ENCODE measurements at regions not wholly inside any gene's neighbourhood (a gene's known extent, or its start where the extent isn't known, plus 50 kb on each side); places are given as distances from the start of the nearest gene placed in this dataset.

DNA sequence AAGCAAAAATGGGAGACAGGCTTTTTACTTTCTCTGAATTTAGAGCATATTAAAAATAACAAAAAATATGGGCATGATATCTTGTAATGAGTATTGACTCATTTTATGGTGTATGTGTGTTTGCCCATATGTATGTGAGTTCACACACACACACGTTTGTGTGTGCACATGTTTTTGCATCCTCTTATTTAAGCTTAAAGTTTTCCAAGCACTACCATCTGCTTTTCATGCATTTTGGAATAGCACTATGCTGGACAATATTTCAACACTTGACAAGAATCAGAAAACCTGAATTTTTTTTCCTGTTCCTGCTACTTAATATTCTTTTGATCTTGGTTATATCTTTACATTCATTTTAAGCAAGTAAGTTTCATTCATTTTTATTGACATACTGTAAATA is 872.7 kb downstream of the OTOL1 start:
- no peak for ATAC-seq (ENCODE audit: insufficient read depth, low FRiP score)
- Histone ChIP-seq H3K9me3 (ENCODE audit: control insufficient read depth in 4 of 4, insufficient read depth in 3 of 4, low read length in 3 of 4) (no peaks in the 10 kb centered on the region), H3K9ac (ENCODE audit: insufficient read depth in 1 of 2, low read length in 2 of 2) (no peak overlapping the region), H3K4me1 (ENCODE audit: control insufficient read depth in 5 of 5, insufficient read depth in 5 of 5, low read length in 5 of 5) (peaks cover 0 to 35% (median 5%) of the 10 kb centered on the region in 5 donors), H3K27me3 (ENCODE audit: control insufficient read depth in 3 of 3, insufficient read depth in 3 of 3, low read length in 2 of 3) (peaks cover 0 to 4% (median 0%) of the 10 kb centered on the region in 3 donors), H3K4me3 (no peak overlapping the region), H3K27ac (ENCODE audit: low read depth in 1 of 2, low read length in 1 of 2) (no peak overlapping the region), H3K36me3 (ENCODE audit: control insufficient read depth in 4 of 4, insufficient read depth in 4 of 4, low read length in 4 of 4) (no peaks in the 10 kb centered on the region)
- TF ChIP-seq, protein P1, sequence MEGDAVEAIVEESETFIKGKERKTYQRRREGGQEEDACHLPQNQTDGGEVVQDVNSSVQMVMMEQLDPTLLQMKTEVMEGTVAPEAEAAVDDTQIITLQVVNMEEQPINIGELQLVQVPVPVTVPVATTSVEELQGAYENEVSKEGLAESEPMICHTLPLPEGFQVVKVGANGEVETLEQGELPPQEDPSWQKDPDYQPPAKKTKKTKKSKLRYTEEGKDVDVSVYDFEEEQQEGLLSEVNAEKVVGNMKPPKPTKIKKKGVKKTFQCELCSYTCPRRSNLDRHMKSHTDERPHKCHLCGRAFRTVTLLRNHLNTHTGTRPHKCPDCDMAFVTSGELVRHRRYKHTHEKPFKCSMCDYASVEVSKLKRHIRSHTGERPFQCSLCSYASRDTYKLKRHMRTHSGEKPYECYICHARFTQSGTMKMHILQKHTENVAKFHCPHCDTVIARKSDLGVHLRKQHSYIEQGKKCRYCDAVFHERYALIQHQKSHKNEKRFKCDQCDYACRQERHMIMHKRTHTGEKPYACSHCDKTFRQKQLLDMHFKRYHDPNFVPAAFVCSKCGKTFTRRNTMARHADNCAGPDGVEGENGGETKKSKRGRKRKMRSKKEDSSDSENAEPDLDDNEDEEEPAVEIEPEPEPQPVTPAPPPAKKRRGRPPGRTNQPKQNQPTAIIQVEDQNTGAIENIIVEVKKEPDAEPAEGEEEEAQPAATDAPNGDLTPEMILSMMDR (IDR thresholded peaks at IDR 0.05; ENCODE audit: control extremely low read depth, extremely low read depth) = no peak
- WGBS, 2 donors = 59 to 72% methylated on average over 1 of the region's 1 CpG
- no peak for DNase-seq

DNA sequence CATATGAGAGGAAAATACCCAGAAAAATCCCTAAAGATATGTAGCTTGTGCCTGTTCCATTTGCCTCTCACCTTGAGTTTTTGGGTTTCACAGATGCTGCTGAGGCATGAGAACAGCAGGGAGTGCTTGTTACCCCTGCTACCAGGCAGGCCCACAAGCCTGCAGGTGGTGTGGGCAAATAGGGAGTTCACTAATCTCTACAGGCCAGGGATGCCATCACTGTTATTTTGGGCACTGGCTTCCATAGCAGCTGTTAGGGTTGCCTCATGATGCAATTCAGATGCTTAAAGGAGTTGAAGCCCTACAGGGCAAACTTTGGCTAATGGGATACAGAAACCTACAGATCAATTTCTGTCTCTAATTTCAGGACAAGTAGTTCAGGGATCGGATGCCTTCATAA is 873.5 kb downstream of the OTOL1 start:
- no peak overlapping the region for H3K9ac ChIP-seq (ENCODE audit: insufficient read depth in 1 of 2, low read length in 2 of 2)
- no peak overlapping the region for H3K27ac ChIP-seq (ENCODE audit: low read depth in 1 of 2, low read length in 1 of 2)
- WGBS, 2 donors = 81 to 100% methylated on average over 1 of the region's 1 CpG
- no peak for DNase-seq
- no peak for ATAC-seq (ENCODE audit: insufficient read depth, low FRiP score)
- TF ChIP-seq, protein P1 (IDR thresholded peaks at IDR 0.05; ENCODE audit: control extremely low read depth, extremely low read depth) = no peak
- H3K4me1 ChIP-seq (ENCODE audit: control insufficient read depth in 5 of 5, insufficient read depth in 5 of 5, low read length in 5 of 5) = peaks cover 0 to 35% (median 5%) of the 10 kb centered on the region in 5 donors
- H3K27me3 ChIP-seq (ENCODE audit: control insufficient read depth in 3 of 3, insufficient read depth in 3 of 3, low read length in 2 of 3) = peaks cover 0 to 4% (median 0%) of the 10 kb centered on the region in 3 donors
- H3K36me3 ChIP-seq (ENCODE audit: control insufficient read depth in 4 of 4, insufficient read depth in 4 of 4, low read length in 4 of 4) = no peaks in the 10 kb centered on the region
- H3K9me3 ChIP-seq (ENCODE audit: control insufficient read depth in 4 of 4, insufficient read depth in 3 of 4, low read length in 3 of 4) = no peaks in the 10 kb centered on the region
- no peak overlapping the region for H3K4me3 ChIP-seq

DNA sequence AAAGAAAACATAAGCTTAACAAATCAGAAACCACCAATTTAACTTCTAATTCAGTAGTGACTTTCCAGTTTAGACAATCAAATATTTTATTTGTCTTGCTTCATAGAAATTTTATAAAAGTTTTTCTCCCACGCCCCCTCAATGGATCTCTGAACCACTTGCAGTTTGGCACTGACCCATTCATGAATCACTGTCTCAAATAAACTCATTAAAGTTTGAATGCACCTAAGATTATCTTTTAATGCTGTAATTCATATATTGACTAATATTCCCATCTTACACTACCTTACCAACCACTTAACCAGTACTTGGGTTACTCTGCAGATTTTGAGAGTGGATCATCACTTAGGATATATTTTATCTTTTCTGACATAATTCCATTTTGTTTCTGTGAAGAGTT is 880.2 kb downstream of the OTOL1 start:
- TF ChIP-seq, protein P1 (IDR thresholded peaks at IDR 0.05; ENCODE audit: control extremely low read depth, extremely low read depth) = no peak
- Histone ChIP-seq H3K27me3 (ENCODE audit: control insufficient read depth in 3 of 3, insufficient read depth in 3 of 3, low read length in 2 of 3) (no peaks in the 10 kb centered on the region), H3K27ac (ENCODE audit: low read depth in 1 of 2, low read length in 1 of 2) (no peak overlapping the region), H3K4me1 (ENCODE audit: control insufficient read depth in 5 of 5, insufficient read depth in 5 of 5, low read length in 5 of 5) (no peaks in the 10 kb centered on the region), H3K9me3 (ENCODE audit: control insufficient read depth in 4 of 4, insufficient read depth in 3 of 4, low read length in 3 of 4) (no peaks in the 10 kb centered on the region), H3K4me3 (no peak overlapping the region), H3K9ac (ENCODE audit: insufficient read depth in 1 of 2, low read length in 2 of 2) (no peak overlapping the region), H3K36me3 (ENCODE audit: control insufficient read depth in 4 of 4, insufficient read depth in 4 of 4, low read length in 4 of 4) (no peaks in the 10 kb centered on the region)
- no peak for DNase-seq
- WGBS, 2 donors = 69 to 82% methylated on average over 1 of the region's 1 CpG
- no peak for ATAC-seq (ENCODE audit: insufficient read depth, low FRiP score)

DNA sequence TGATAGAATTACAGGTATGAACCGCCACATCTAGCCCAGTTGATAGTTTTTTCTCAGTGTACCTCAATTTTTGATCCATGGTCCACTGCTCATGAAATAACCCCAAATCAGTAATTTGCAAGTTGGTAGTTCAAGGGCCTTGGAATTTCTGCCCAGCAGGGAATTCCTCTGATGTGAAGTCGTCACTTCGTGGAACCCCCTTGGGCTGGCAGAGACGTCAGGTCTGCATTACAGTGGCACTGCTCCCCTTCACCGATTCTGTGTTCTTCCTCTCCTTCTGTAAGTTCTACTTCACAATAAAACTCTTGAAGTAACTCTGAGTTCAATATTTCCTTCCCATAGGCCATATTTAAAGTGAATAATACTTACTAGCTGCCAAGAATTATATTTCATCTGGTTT is 881.0 kb downstream of the OTOL1 start:
- Histone ChIP-seq H3K36me3 (ENCODE audit: control insufficient read depth in 4 of 4, insufficient read depth in 4 of 4, low read length in 4 of 4) (no peaks in the 10 kb centered on the region), H3K9me3 (ENCODE audit: control insufficient read depth in 4 of 4, insufficient read depth in 3 of 4, low read length in 3 of 4) (no peaks in the 10 kb centered on the region), H3K27me3 (ENCODE audit: control insufficient read depth in 3 of 3, insufficient read depth in 3 of 3, low read length in 2 of 3) (no peaks in the 10 kb centered on the region), H3K4me1 (ENCODE audit: control insufficient read depth in 5 of 5, insufficient read depth in 5 of 5, low read length in 5 of 5) (no peaks in the 10 kb centered on the region), H3K27ac (ENCODE audit: low read depth in 1 of 2, low read length in 1 of 2) (no peak overlapping the region), H3K9ac (ENCODE audit: insufficient read depth in 1 of 2, low read length in 2 of 2) (no peak overlapping the region), H3K4me3 (no peak overlapping the region)
- 86 to 88% methylated on average over 5 of the region's 5 CpGs for WGBS, 2 donors
- no peak for ATAC-seq (ENCODE audit: insufficient read depth, low FRiP score)
- DNase-seq = no peak
- TF ChIP-seq, protein P1 (IDR thresholded peaks at IDR 0.05; ENCODE audit: control extremely low read depth, extremely low read depth) = no peak
